K562 (cell line): ENCODE measurements at regions not wholly inside any gene's neighbourhood (a gene's known extent, or its start where the extent isn't known, plus 50 kb on each side); places are given as distances from the start of the nearest gene placed in this dataset.
A peak's percentile ranks its signal among the peaks of the same experiment; 100 is the strongest.

Experiments used
- ATAC-seq: fragments of 200-7000 bp; cut with Tn5 transposase; 3 replicates; pipeline ENCODE4 v1.9.1; 2020; ENCODE audit warnings: moderate library complexity
- BruUV-seq: library from RNA; stranded (reverse); fragments of 400-500 nt; replicated peaks from 2 replicates; lab custom pipeline; 2021; lab: Mats Ljungman, UMichigan
- CTCF ChIA-PET: fragments of 300-600 bp; formaldehyde crosslinking; extraction: SDS; loops from one replicate; lab custom pipeline; 2021; ENCODE audit warnings: low intra/inter-chr PET ratio; lab: Yijun Ruan, JAX
- POLR2A ChIA-PET: fragments of 300-600, 350-650 bp; sonication (Branson Sonifier 250); formaldehyde crosslinking; extraction: SDS; loops from one replicate; lab custom pipeline; 2021; ENCODE audit warnings: antibody characterized with exemption, inconsistent platforms; lab: Yijun Ruan, JAX
- DNase-seq, 4 experiments: peaks; one replicate each; pipeline versions ENCODE4 v3.0.0 to v3.0.0-alpha.2; 2011 to 2018; ENCODE audit warnings: low spot score in 3 of 4, mixed read lengths in 3 of 4; ENCODE audit errors: extremely low read depth in 1 of 4
- FAIRE-seq: peaks from 2 replicates; lab custom pipeline; 2011; peaks lifted over from hg19 to GRCh38; lab: Jason Lieb, UNC
- H2AFZ ChIP-seq: 2 replicates; pipeline ENCODE4 v1.6.0; 2011; ENCODE audit warnings: low read depth, low read length, control low read depth, inconsistent platforms
- H3K27ac ChIP-seq: fragments of 200-600 bp; 3 replicates; pipeline ENCODE4 v1.8.0; 2011; ENCODE audit warnings: low read depth, mild to moderate bottlenecking, control low read depth, inconsistent platforms, low read length, moderate library complexity, mixed read lengths; ENCODE audit errors: extremely low read depth
- H3K27me3 ChIP-seq, 2 experiments: fragments of 300-600 bp in 1 of 2; 2 replicates in 1 of 2; 3 replicates in 1 of 2; pipeline versions ENCODE4 v1.6.0 to v1.8.0; 2011; ENCODE audit warnings: inconsistent platforms in 2 of 2, low read length in 2 of 2, mild to moderate bottlenecking in 1 of 2, mixed read lengths in 1 of 2, moderate library complexity in 1 of 2; ENCODE audit not compliant: control insufficient read depth in 2 of 2, insufficient read depth in 2 of 2
- H3K36me3 ChIP-seq: fragments of 300-600 bp; 3 replicates; pipeline ENCODE4 v1.8.0; 2011; ENCODE audit warnings: mild to moderate bottlenecking, low read length, inconsistent platforms; ENCODE audit not compliant: control insufficient read depth, insufficient read depth
- H3K4me1 ChIP-seq, 2 experiments: fragments of 200-600 bp in 1 of 2; replicated peaks in 1 of 2; 2 replicates in 1 of 2; 3 replicates in 1 of 2; pipeline versions ENCODE4 v1.5.1 to v1.8.0; 2011; ENCODE audit warnings: inconsistent platforms in 2 of 2, low read length in 2 of 2, mild to moderate bottlenecking in 1 of 2, mixed read lengths in 1 of 2, moderate library complexity in 1 of 2; ENCODE audit not compliant: control insufficient read depth in 2 of 2, insufficient read depth in 2 of 2
- H3K4me2 ChIP-seq: 2 replicates; pipeline ENCODE4 v1.6.1; 2011; ENCODE audit warnings: low read length, control low read depth, inconsistent platforms, mixed read lengths; ENCODE audit not compliant: insufficient read depth
- H3K4me3 ChIP-seq: fragments of 200-600 bp; sonication (generic), shearing (Covaris generic); 2 replicates; pipeline ENCODE4 v1.5.1; 2016; ENCODE audit warnings: control low read depth, inconsistent platforms
- H3K79me2 ChIP-seq: fragments of 200-600 bp; 3 replicates; pipeline ENCODE4 v1.8.0; 2011; ENCODE audit warnings: low read length, inconsistent platforms; ENCODE audit not compliant: control insufficient read depth, insufficient read depth
- H3K9ac ChIP-seq, 2 experiments: 2 replicates each; pipeline versions ENCODE4 v1.6.0 to v1.6.1; 2011; ENCODE audit warnings: low read depth in 2 of 2, low read length in 2 of 2, control low read depth in 1 of 2, inconsistent platforms in 1 of 2, mild to moderate bottlenecking in 1 of 2, mixed read lengths in 1 of 2; ENCODE audit not compliant: insufficient read depth in 1 of 2
- H3K9me1 ChIP-seq: one replicate; pipeline ENCODE4 v1.6.0; 2011; ENCODE audit warnings: inconsistent platforms, mild to moderate bottlenecking, low read length, moderate library complexity; ENCODE audit not compliant: control insufficient read depth, insufficient read depth
- H3K9me3 ChIP-seq: replicated peaks from 2 replicates; pipeline ENCODE4 v1.5.1; 2011; ENCODE audit warnings: low read depth, low read length, inconsistent platforms; ENCODE audit not compliant: control insufficient read depth, insufficient read depth
- H4K20me1 ChIP-seq: replicated peaks from 2 replicates; pipeline ENCODE4 v1.6.1; 2011; ENCODE audit warnings: low read length, inconsistent platforms, mixed read lengths; ENCODE audit not compliant: control insufficient read depth, insufficient read depth
- CTCF ChIP-seq, 3 experiments: IDR thresholded peaks in 2 of 3; conservative IDR thresholded peaks in 1 of 3; 2 replicates each; pipeline ENCODE4 v1.5.1; 2011 to 2012; ENCODE audit warnings: low read length in 3 of 3, mild to moderate bottlenecking in 3 of 3, control low read depth in 2 of 3, improper control_type of control experiment in 1 of 3, inconsistent platforms in 1 of 3, low read depth in 1 of 3, mixed read lengths in 1 of 3, moderate library complexity in 1 of 3; ENCODE audit not compliant: insufficient read depth in 2 of 3
- CTCFL ChIP-seq: IDR thresholded peaks from 2 replicates; pipeline ENCODE4 v1.6.1; 2011; ENCODE audit warnings: borderline replicate concordance, low read depth, mild to moderate bottlenecking, moderate library complexity, low read length; ENCODE audit not compliant: insufficient read depth, poor library complexity, severe bottlenecking
- ILF3 ChIP-seq: fragments of 450-650 bp; IDR thresholded peaks from 2 replicates; pipeline ENCODE4 v1.6.1; 2018; ENCODE audit warnings: antibody characterized with exemption, mild to moderate bottlenecking, moderate library complexity, borderline replicate concordance
- PHF21A ChIP-seq: fragments of 450-650 bp; IDR thresholded peaks from 2 replicates; pipeline ENCODE4 v1.6.1; 2017; ENCODE audit warnings: low read depth, borderline replicate concordance
- ZNF79 ChIP-seq: fragments of 250-450 bp; sonication (Bioruptor Pico); IDR thresholded peaks from 2 replicates; pipeline ENCODE4 v1.4.0; 2020; ENCODE audit warnings: low read depth, mild to moderate bottlenecking, moderate library complexity
- WGBS: fragments of 100-300 bp; shearing (Covaris generic); methylation state at CpG from one replicate; pipeline ENCODE4 v1.1.6; 2016; ENCODE audit warnings: low coverage, mixed read lengths; ENCODE audit not compliant: insufficient coverage; ENCODE audit errors: missing lambda C conversion rate; 5-methylcytosine and 5-hydroxymethylcytosine counted together
- in situ Hi-C: fragments of 300-500 bp; cut with MboI; formaldehyde crosslinking; loops from 4 replicates; pipeline ENCODE4 v1.15.0; 2018; ENCODE audit warnings: inconsistent platforms, mixed read lengths
- intact Hi-C: fragments of 100-400 bp; cut with micrococcal nuclease; formaldehyde crosslinking; loops from 2 replicates; pipeline ENCODE4 v1.14.2; 2022

GRCh38 chr14:106605548-106606448 lies 1079.4 kb downstream of the TMEM121 start:
- no peak overlapping the region for H3K9ac ChIP-seq
- H3K27me3 ChIP-seq, result no peaks in the 10 kb centered on the region
- CTCF ChIA-PET, result no interaction called here
- FAIRE-seq (no peak), DNase-seq (peak; percentile 48 to 59 (median 54)), ATAC-seq (peak; percentile 90)
- H4K20me1 ChIP-seq, result no peaks in the 10 kb centered on the region
- WGBS, result 4% methylated on average over 11 of the region's 27 CpGs
- H3K9me1 ChIP-seq, result no peaks in the 10 kb centered on the region
- POLR2A ChIA-PET, result no interaction called here
- no peaks in the 10 kb centered on the region for H3K36me3 ChIP-seq
- H3K9me3 ChIP-seq, result no peaks in the 10 kb centered on the region
- BruUV-seq, result no TSS peak
- H3K4me1 ChIP-seq, result no peaks in the 10 kb centered on the region
- H3K4me3 ChIP-seq, result no peak overlapping the region
- H3K4me2 ChIP-seq, result no peak overlapping the region
- no peak overlapping the region for H2AFZ ChIP-seq
- in situ Hi-C loops, result no loop called here
- intact Hi-C loops, result no loop called here
- H3K27ac ChIP-seq, result no peak overlapping the region
- TF ChIP-seq PHF21A, result no peak
- TF ChIP-seq CTCF (IDR thresholded peaks at IDR 0.05 in 2 of 3, conservative IDR thresholded peaks at IDR 0.05 in 1 of 3; ENCODE audit: insufficient read depth in 2 of 3, low read depth in 1 of 3, low read length in 3 of 3), result peak; percentile 36 to 59 (median 42); a peak in 4 of 6 replicates
- no peak for TF ChIP-seq ILF3
- peak; percentile 63 for TF ChIP-seq CTCFL
- TF ChIP-seq ZNF79 (CRISPR knock-in tag), result no peak
- no peaks in the 10 kb centered on the region for H3K79me2 ChIP-seq
